ENCODE measurements at regions not wholly inside any gene's neighbourhood (a gene's known extent, or its start where the extent isn't known, plus 50 kb on each side); places are given as distances from the start of the nearest gene placed in this dataset.

DNA sequence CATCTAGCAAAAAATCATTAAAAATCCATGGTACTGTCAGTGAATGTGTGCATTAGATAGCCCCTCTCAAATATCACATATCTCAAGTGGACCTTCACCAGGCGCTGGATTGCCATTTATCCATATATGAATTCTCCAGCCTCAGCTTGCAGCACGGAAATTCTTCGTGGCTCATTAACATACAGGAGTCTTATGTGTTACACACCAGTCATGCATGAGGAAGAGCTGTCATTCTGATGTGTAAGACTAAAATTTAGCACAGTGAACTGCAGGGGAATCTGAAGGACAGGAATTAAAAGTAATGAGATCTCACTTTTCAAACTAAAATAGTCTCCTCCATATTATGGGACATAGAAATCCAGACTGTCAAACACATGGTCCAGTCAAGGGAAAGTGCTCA, 542.4 kb upstream of the DPP6 start:
- CTCF ChIA-PET (ENCODE audit: low intra/inter-chr PET ratio, low total read pairs): no interaction called here
- ATAC-seq (no peak), FAIRE-seq (no peak), DNase-seq (ENCODE audit: low spot score) (no peak)
- H3K4me1 ChIP-seq (ENCODE audit: insufficient read depth, low read length): no peaks in the 10 kb centered on the region
- in situ Hi-C loops (cut with HindIII; ENCODE audit: extremely low pct_ligation_motif_present, low pct_unique_long_range_greater_than_20kb): no loop called here
- no peaks in the 10 kb centered on the region for H3K27me3 ChIP-seq (ENCODE audit: control insufficient read depth in 1 of 2, insufficient read depth in 2 of 2, low read length in 2 of 2)
- no peak overlapping the region for H3K27ac ChIP-seq (ENCODE audit: extremely low read length, insufficient read depth, low read length)
- H2AFZ ChIP-seq (ENCODE audit: low read length): no peak overlapping the region
- intact Hi-C loops (cut with micrococcal nuclease; ENCODE audit: unreplicated experiment): no loop called here
- H3K9me3 ChIP-seq (ENCODE audit: low read length): no peaks in the 10 kb centered on the region
- POLR2A ChIA-PET: no interaction called here
- 16% methylated on average over 3 of the region's 3 CpGs for WGBS (ENCODE audit: low lambda C conversion rate)
- no peaks in the 10 kb centered on the region for H3K36me3 ChIP-seq (replicated peaks in 1 of 2; ENCODE audit: control insufficient read depth in 1 of 2, insufficient read depth in 2 of 2, low read length in 2 of 2)
- H3K4me2 ChIP-seq (ENCODE audit: low read depth, low read length): no peak overlapping the region
- H3K79me2 ChIP-seq (ENCODE audit: insufficient read depth, low read length): no peaks in the 10 kb centered on the region
- H3K4me3 ChIP-seq (replicated peaks in 1 of 3; ENCODE audit: insufficient read depth in 1 of 3, low read depth in 2 of 3, low read length in 3 of 3): no peak overlapping the region
- no TSS peak for BruUV-seq (replicated peaks)
- H3K9ac ChIP-seq (ENCODE audit: insufficient read depth, low read depth, low read length): no peak overlapping the region
- TF ChIP-seq FOXJ3 (CRISPR knock-in tag; IDR thresholded peaks at IDR 0.05; ENCODE audit: borderline replicate concordance) (no peak), ZFP37 (CRISPR knock-in tag; IDR thresholded peaks at IDR 0.05; ENCODE audit: borderline replicate concordance) (no peak), KLF13 (CRISPR knock-in tag; IDR thresholded peaks at IDR 0.05) (no peak), GABPB1 (CRISPR knock-in tag; IDR thresholded peaks at IDR 0.05) (no peak), MEIS2 (CRISPR knock-in tag; IDR thresholded peaks at IDR 0.05) (no peak), ZKSCAN1 (IDR thresholded peaks at IDR 0.05; ENCODE audit: low read length) (no peak), SNAI1 (CRISPR knock-in tag; IDR thresholded peaks at IDR 0.05; ENCODE audit: borderline replicate concordance) (no peak), SRF (IDR thresholded peaks at IDR 0.05; ENCODE audit: low read depth, low read length) (no peak), REL (CRISPR knock-in tag; conservative IDR thresholded peaks at IDR 0.05) (no peak), CREM (IDR thresholded peaks at IDR 0.05) (no peak), CREM (CRISPR knock-in tag; IDR thresholded peaks at IDR 0.05) (no peak)
- TF ChIP-seq, protein P1, sequence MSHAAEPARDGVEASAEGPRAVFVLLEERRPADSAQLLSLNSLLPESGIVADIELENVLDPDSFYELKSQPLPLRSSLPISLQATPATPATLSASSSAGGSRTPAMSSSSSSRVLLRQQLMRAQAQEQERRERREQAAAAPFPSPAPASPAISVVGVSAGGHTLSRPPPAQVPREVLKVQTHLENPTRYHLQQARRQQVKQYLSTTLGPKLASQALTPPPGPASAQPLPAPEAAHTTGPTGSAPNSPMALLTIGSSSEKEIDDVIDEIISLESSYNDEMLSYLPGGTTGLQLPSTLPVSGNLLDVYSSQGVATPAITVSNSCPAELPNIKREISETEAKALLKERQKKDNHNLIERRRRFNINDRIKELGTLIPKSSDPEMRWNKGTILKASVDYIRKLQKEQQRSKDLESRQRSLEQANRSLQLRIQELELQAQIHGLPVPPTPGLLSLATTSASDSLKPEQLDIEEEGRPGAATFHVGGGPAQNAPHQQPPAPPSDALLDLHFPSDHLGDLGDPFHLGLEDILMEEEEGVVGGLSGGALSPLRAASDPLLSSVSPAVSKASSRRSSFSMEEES (CRISPR knock-in tag; IDR thresholded peaks at IDR 0.05): no peak
- H4K20me1 ChIP-seq (ENCODE audit: insufficient read depth, low read length): no peaks in the 10 kb centered on the region
